ENCODE measurements at regions not wholly inside any gene's neighbourhood (a gene's known extent, or its start where the extent isn't known, plus 50 kb on each side); places are given as distances from the start of the nearest gene placed in this dataset.

DNA sequence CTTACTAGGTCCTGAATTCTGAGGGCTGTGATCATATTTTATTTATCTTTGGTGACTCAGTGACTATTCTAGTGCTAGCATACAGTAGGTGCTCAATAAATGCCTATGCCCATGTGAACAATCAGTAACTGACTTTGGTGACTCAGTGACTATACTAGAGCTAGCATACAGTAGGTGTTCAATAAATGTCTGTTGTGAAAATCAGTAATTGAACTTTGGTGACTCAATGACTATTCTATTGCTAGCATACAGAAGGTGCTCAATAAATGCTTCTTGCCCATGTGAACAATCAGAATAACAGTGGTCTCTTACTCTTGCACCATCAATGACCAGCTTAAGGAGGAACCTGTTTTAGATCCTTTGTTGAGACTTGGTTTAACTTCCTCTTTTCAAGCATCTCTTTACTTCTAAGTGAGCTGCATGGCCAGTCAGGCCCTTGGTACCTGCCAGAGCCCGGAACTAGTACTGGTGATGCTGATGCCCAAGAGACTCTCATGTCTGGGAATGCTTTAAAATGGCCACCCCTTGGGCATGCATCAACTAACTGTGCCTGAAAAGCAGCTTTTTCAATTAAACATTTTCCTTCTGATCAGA lies 214.9 kb upstream of the SPRED2 start:
- no peak for TF ChIP-seq CTCF (IDR thresholded peaks at IDR 0.05; ENCODE audit: low read length, missing control alignments)
- no peak for DNase-seq (ENCODE audit: low read depth)
- no peak overlapping the region for H3K4me3 ChIP-seq (replicated peaks; ENCODE audit: low read depth, low read length)

DNA sequence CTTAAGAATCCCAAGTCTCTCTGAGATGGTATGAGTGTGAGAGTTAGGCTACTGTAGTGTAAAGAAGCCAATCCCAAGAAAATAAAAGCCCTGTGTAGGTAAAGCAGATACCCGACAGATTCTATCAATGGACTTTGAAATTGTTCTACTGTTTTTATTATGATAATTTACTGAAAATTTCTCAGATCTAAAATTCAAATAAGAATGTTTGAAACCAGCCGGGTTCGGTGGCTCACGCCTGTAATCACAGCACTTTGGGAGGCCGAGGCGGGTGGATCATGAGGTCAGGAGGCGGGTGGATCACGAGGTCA lies 208.3 kb upstream of the SPRED2 start:
- no peak for DNase-seq (ENCODE audit: low read depth)
- no peak overlapping the region for H3K4me3 ChIP-seq (replicated peaks; ENCODE audit: low read depth, low read length)
- no peak for TF ChIP-seq CTCF (IDR thresholded peaks at IDR 0.05; ENCODE audit: low read length, missing control alignments)

- TF ChIP-seq CTCF (IDR thresholded peaks at IDR 0.05; ENCODE audit: low read length, missing control alignments): no peak
- no peak overlapping the region for H3K4me3 ChIP-seq (replicated peaks; ENCODE audit: low read depth, low read length)
- DNase-seq (ENCODE audit: low read depth): peak; percentile 69
Observed at GRCh38 chr2:65639156-65639864, 206.9 kb upstream of the SPRED2 start.

- TF ChIP-seq CTCF (IDR thresholded peaks at IDR 0.05; ENCODE audit: low read length, missing control alignments): peak; percentile 5
Observed at GRCh38 chr2:65638443-65638842, 206.0 kb upstream of the SPRED2 start.

DNA sequence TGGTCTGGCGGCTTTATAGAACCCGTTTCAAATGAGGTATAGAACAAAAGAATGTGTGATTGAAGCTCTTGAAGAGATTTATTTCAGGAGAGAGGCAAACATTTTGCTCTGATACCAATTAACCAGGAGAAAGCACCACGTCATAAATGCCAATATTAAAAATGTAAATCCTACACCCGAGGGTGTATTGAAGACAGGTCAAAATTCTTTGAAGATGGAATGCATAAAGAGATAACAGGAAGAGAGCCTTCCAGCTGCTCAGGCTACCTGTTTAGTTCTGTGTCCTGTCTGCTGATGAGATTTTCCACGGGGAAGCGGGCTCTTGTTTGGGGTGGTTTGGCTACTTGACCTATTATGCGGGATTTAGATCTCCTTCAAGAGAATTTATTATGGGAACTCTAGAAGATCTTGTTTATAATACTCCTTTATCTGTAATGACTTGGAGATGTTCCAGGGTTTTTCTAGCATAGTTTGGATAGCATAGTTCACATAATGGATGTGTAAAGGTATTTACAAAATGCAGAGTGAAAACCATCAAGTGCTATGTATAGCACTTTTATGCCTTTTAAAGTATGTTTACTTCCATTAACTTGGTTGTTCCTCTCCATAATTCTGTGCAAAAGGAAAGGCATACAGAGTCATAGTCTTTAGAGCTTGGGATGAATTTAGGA lies 204.5 kb upstream of the SPRED2 start:
- no peak for DNase-seq (ENCODE audit: low read depth)
- TF ChIP-seq CTCF (IDR thresholded peaks at IDR 0.05; ENCODE audit: low read length, missing control alignments): no peak

More at GRCh38 chr2:65638443-65638842, 206.0 kb upstream of the SPRED2 start:
- no peak overlapping the region for H3K4me3 ChIP-seq (replicated peaks; ENCODE audit: low read depth, low read length)
- no peak for DNase-seq (ENCODE audit: low read depth)

GRCh38 chr2:65636024-65636423 lies 203.6 kb upstream of the SPRED2 start:
- TF ChIP-seq CTCF (IDR thresholded peaks at IDR 0.05; ENCODE audit: low read length, missing control alignments): no peak
- no peak for DNase-seq (ENCODE audit: low read depth)

More for the DNA sequence above, 204.5 kb upstream of the SPRED2 start:
- no peak overlapping the region for H3K4me3 ChIP-seq (replicated peaks; ENCODE audit: low read depth, low read length)

More at GRCh38 chr2:65636024-65636423, 203.6 kb upstream of the SPRED2 start:
- H3K4me3 ChIP-seq (replicated peaks; ENCODE audit: low read depth, low read length): no peak overlapping the region

All from fibroblast of pulmonary artery (primary cell).